ENCODE measurements at regions not wholly inside any gene's neighbourhood (a gene's known extent, or its start where the extent isn't known, plus 50 kb on each side); places are given as distances from the start of the nearest gene placed in this dataset.

- no peaks in the 10 kb centered on the region for H3K9me1 ChIP-seq (ENCODE audit: control insufficient read depth, extremely low read depth, insufficient read depth, low read length)
- DNase-seq (ENCODE audit: low read depth, low spot score) (no peak), FAIRE-seq (no peak)
- no peaks in the 10 kb centered on the region for H3K79me2 ChIP-seq (ENCODE audit: control insufficient read depth, insufficient read depth, low read length)
- dilution Hi-C loops (cut with MboI; ENCODE audit: extremely low pct_ligation_motif_present, low sequenced_read_pairs), result no loop called here
- no peaks in the 10 kb centered on the region for H4K20me1 ChIP-seq (ENCODE audit: control insufficient read depth, extremely low read depth, insufficient read depth, low read length)
- H3K4me1 ChIP-seq (ENCODE audit: control insufficient read depth, extremely low read depth, insufficient read depth, low read length), result no peaks in the 10 kb centered on the region
- no peak overlapping the region for H3K4me3 ChIP-seq (ENCODE audit: control insufficient read depth in 2 of 3, extremely low read depth in 1 of 3, insufficient read depth in 2 of 3, low read depth in 1 of 3, low read length in 3 of 3)
- no peaks in the 10 kb centered on the region for H3K9me3 ChIP-seq (ENCODE audit: control insufficient read depth, low read depth, low read length)
- H3K27ac ChIP-seq (ENCODE audit: control insufficient read depth, insufficient read depth, low read length), result no peak overlapping the region
- no peak overlapping the region for H3K9ac ChIP-seq (ENCODE audit: control insufficient read depth, extremely low read depth, insufficient read depth, low read length)
- H3K36me3 ChIP-seq (ENCODE audit: control insufficient read depth in 2 of 2, extremely low read depth in 1 of 2, insufficient read depth in 2 of 2, low read length in 2 of 2), result no peaks in the 10 kb centered on the region
- no peak overlapping the region for H3K4me2 ChIP-seq (ENCODE audit: control insufficient read depth, extremely low read depth, insufficient read depth, low read depth, low read length)
- no peak for TF ChIP-seq EZH2 (IDR thresholded peaks at IDR 0.05; ENCODE audit: low read length)
- TF ChIP-seq CTCF (optimal IDR thresholded peaks at IDR 0.05 in 1 of 3, IDR thresholded peaks at IDR 0.05 in 1 of 3, conservative IDR thresholded peaks at IDR 0.05 in 1 of 3; ENCODE audit: extremely low read depth in 1 of 3, insufficient read depth in 2 of 3, low read length in 3 of 3), result no peak
- H2AFZ ChIP-seq (ENCODE audit: control insufficient read depth, low read length), result no peak overlapping the region
- H3K27me3 ChIP-seq (ENCODE audit: control insufficient read depth, extremely low read depth, insufficient read depth, low read length), result no peaks in the 10 kb centered on the region
These were observed 61.8 kb downstream of the CTSL start for GRCh38 chr9:87787735-87788134.

GRCh38 chr9:87792831-87793288 is 66.9 kb downstream of the CTSL start:
- no peaks in the 10 kb centered on the region for H3K36me3 ChIP-seq (ENCODE audit: control insufficient read depth in 2 of 2, extremely low read depth in 1 of 2, insufficient read depth in 2 of 2, low read length in 2 of 2)
- no peak overlapping the region for H3K27ac ChIP-seq (ENCODE audit: control insufficient read depth, insufficient read depth, low read length)
- H3K79me2 ChIP-seq (ENCODE audit: control insufficient read depth, insufficient read depth, low read length), result no peaks in the 10 kb centered on the region
- H3K4me1 ChIP-seq (ENCODE audit: control insufficient read depth, extremely low read depth, insufficient read depth, low read length), result no peaks in the 10 kb centered on the region
- H3K4me3 ChIP-seq (ENCODE audit: control insufficient read depth in 2 of 3, extremely low read depth in 1 of 3, insufficient read depth in 2 of 3, low read depth in 1 of 3, low read length in 3 of 3), result no peak overlapping the region
- TF ChIP-seq CTCF (optimal IDR thresholded peaks at IDR 0.05 in 1 of 3, IDR thresholded peaks at IDR 0.05 in 1 of 3, conservative IDR thresholded peaks at IDR 0.05 in 1 of 3; ENCODE audit: extremely low read depth in 1 of 3, insufficient read depth in 2 of 3, low read length in 3 of 3), result no peak
- TF ChIP-seq EZH2 (IDR thresholded peaks at IDR 0.05; ENCODE audit: low read length), result no peak
- no peaks in the 10 kb centered on the region for H4K20me1 ChIP-seq (ENCODE audit: control insufficient read depth, extremely low read depth, insufficient read depth, low read length)
- H3K4me2 ChIP-seq (ENCODE audit: control insufficient read depth, extremely low read depth, insufficient read depth, low read depth, low read length), result no peak overlapping the region
- no peaks in the 10 kb centered on the region for H3K27me3 ChIP-seq (ENCODE audit: control insufficient read depth, extremely low read depth, insufficient read depth, low read length)
- DNase-seq (ENCODE audit: low read depth, low spot score) (no peak), FAIRE-seq (no peak)
- H3K9ac ChIP-seq (ENCODE audit: control insufficient read depth, extremely low read depth, insufficient read depth, low read length), result no peak overlapping the region
- dilution Hi-C loops (cut with MboI; ENCODE audit: extremely low pct_ligation_motif_present, low sequenced_read_pairs), result no loop called here
- no peaks in the 10 kb centered on the region for H3K9me1 ChIP-seq (ENCODE audit: control insufficient read depth, extremely low read depth, insufficient read depth, low read length)
- H2AFZ ChIP-seq (ENCODE audit: control insufficient read depth, low read length), result no peak overlapping the region
- H3K9me3 ChIP-seq (ENCODE audit: control insufficient read depth, low read depth, low read length), result no peaks in the 10 kb centered on the region
